Adrenal gland (tissue), 5 donors: ENCODE measurements at regions not wholly inside any gene's neighbourhood (a gene's known extent, or its start where the extent isn't known, plus 50 kb on each side); places are given as distances from the start of the nearest gene placed in this dataset.

Experiments
- POLR2A ChIP-seq, 2 donors: fragments of 450-650 bp; IDR thresholded peaks; one replicate each; pipeline ENCODE4 v1.6.1; 2017; ENCODE audit warnings: antibody characterized with exemption in 2 of 2, mild to moderate bottlenecking in 2 of 2, moderate library complexity in 1 of 2
- TF ChIP-seq, protein P1 (sequence below), 6 experiments: fragments of 450-650 bp in 4 of 6; fragments of 200-600 bp in 2 of 6; sonication (generic) in 1 of 6; IDR thresholded peaks; 1 replicate in 5 of 6; 2 replicates in 1 of 6; pipeline versions ENCODE4 v1.5.1 to v1.8.0; 2016 to 2021; ENCODE audit warnings: antibody characterized with exemption in 6 of 6, mild to moderate bottlenecking in 2 of 6, moderate library complexity in 1 of 6
- donor health status: DM: no; HTN: no; CAD: no.

DNA sequence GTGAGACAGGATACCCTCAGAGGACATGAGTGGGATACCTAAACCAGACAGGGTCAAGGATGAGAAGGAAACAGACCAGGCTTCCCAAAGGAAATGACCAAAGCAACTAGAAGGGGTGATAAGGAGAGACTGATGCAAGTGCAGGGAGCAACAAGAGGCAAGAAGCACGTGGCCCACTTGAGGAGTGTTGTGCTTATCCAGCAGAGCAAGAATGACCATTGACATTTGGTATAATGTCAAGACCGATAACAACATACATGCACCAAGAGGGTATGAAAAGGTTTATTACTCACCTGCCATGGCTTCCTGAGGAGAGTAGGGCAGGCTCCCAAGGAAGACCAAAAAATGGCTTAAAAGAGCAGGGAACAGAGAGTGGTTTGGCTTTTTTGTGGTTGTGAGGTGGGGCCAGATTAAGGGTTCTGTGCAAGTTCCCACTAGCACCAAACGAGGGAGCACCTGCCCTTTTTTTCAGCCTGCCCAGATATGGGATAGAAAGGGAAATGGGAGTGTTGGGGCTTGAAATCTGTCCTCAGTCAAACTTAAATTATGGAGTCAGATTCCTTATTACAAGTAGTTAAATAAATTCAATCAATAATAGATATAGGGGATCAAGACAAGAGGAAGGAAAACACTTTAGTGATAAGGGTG, 513.6 kb downstream of the RASEF start:
- TF ChIP-seq, protein P1, sequence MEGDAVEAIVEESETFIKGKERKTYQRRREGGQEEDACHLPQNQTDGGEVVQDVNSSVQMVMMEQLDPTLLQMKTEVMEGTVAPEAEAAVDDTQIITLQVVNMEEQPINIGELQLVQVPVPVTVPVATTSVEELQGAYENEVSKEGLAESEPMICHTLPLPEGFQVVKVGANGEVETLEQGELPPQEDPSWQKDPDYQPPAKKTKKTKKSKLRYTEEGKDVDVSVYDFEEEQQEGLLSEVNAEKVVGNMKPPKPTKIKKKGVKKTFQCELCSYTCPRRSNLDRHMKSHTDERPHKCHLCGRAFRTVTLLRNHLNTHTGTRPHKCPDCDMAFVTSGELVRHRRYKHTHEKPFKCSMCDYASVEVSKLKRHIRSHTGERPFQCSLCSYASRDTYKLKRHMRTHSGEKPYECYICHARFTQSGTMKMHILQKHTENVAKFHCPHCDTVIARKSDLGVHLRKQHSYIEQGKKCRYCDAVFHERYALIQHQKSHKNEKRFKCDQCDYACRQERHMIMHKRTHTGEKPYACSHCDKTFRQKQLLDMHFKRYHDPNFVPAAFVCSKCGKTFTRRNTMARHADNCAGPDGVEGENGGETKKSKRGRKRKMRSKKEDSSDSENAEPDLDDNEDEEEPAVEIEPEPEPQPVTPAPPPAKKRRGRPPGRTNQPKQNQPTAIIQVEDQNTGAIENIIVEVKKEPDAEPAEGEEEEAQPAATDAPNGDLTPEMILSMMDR (IDR thresholded peaks at IDR 0.05) = no peak
- TF ChIP-seq POLR2A (IDR thresholded peaks at IDR 0.05) = no peak
